Smooth muscle cell (in vitro differentiated cells): ENCODE measurements at regions not wholly inside any gene's neighbourhood (a gene's known extent, or its start where the extent isn't known, plus 50 kb on each side); places are given as distances from the start of the nearest gene placed in this dataset.

Source experiments
- DNase-seq: peaks from one replicate; lab custom pipeline; 2025; ENCODE audit not compliant: unreplicated experiment; lab: John Stamatoyannopoulos, UW
- H2AFZ ChIP-seq: fragments of 200-600 bp; sonication (generic); 2 replicates; pipeline ENCODE4 v1.6.0; 2016; ENCODE audit warnings: antibody characterized with exemption, low read depth, mild to moderate bottlenecking
- H3F3A ChIP-seq: fragments of 200-600 bp; sonication (generic); 2 replicates; pipeline ENCODE4 v1.6.0; 2017; ENCODE audit warnings: antibody characterized with exemption, low read depth
- H3K27ac ChIP-seq: fragments of 200-600 bp; sonication (generic); 2 replicates; pipeline ENCODE4 v1.5.1; 2016; ENCODE audit warnings: low read depth, mild to moderate bottlenecking
- H3K27me3 ChIP-seq: fragments of 200-600 bp; sonication (generic); 2 replicates; pipeline ENCODE4 v1.6.1; 2016; ENCODE audit warnings: low read depth, mild to moderate bottlenecking
- H3K36me3 ChIP-seq: fragments of 200-600 bp; sonication (generic); 2 replicates; pipeline ENCODE4 v1.5.1; 2016; ENCODE audit warnings: low read depth
- H3K4me1 ChIP-seq: fragments of 200-600 bp; sonication (generic); 2 replicates; pipeline ENCODE4 v1.5.1; 2016; ENCODE audit warnings: low read depth
- H3K4me2 ChIP-seq: fragments of 200-600 bp; sonication (generic); 2 replicates; pipeline ENCODE4 v1.6.0; 2016; ENCODE audit warnings: mild to moderate bottlenecking
- H3K4me3 ChIP-seq: fragments of 200-600 bp; sonication (generic); 2 replicates; pipeline ENCODE4 v1.5.1; 2016; ENCODE audit warnings: mild to moderate bottlenecking
- H3K79me2 ChIP-seq: fragments of 200-600 bp; sonication (generic); 2 replicates; pipeline ENCODE4 v1.6.0; 2016; ENCODE audit warnings: low read depth, mild to moderate bottlenecking
- H3K9ac ChIP-seq: fragments of 200-600 bp; sonication (generic); 2 replicates; pipeline ENCODE4 v1.6.0; 2016; ENCODE audit warnings: low read depth
- H3K9me3 ChIP-seq: fragments of 200-600 bp; sonication (generic); replicated peaks from 2 replicates; pipeline ENCODE4 v1.5.1; 2016; ENCODE audit warnings: low read depth
- H4K20me1 ChIP-seq: fragments of 200-600 bp; sonication (generic); 2 replicates; pipeline ENCODE4 v1.6.0; 2016; ENCODE audit warnings: low read depth
- WGBS: methylation state at CpG from one replicate; pipeline ENCODE4 v1.1.7; 2016; ENCODE audit warnings: low lambda C conversion rate; 5-methylcytosine and 5-hydroxymethylcytosine counted together
- TF ChIP-seq, protein P1 (sequence below): fragments of 200-600 bp; sonication (generic); IDR thresholded peaks from 2 replicates; pipeline ENCODE4 v1.5.1; 2017; ENCODE audit warnings: borderline replicate concordance, mild to moderate bottlenecking, antibody characterized with exemption; ENCODE audit not compliant: insufficient read depth, poor library complexity, severe bottlenecking

DNA sequence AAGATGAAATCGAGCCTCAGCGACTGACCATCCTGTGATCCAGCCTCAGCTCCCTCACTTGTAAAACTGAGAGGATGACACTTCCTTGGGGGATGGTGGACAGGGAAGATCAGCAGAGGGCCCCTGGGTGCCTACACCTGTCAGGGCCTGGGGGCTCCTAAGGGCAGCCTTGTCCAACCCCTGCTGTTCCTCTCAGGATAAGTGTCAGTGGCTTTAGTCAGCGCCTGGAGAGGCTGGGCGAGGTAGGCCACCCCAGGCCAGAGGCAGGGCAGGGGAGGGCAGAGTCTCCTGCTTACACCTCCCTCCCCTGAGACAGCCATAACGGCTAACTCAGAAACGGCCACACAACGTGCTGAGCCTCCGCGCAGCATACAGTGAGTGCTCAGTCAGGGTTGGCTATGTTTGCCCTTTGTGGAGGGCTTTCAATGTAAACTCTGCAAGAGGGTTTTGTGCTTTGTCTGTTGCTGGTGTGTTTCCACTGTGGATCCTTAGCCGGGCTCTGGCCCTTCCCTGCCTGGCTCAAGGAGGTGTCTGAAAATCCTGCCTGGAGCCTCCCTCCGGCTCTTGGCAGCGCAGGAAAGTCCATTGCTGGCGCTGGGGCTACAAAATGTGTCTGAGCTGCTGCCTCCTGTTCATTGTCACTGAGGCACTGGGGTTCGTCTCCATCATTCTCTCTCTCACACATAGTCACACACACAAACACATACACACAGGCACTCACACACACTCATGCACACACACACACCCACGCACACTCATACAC is 588.4 kb downstream of the PTPRU start:
- TF ChIP-seq, protein P1, sequence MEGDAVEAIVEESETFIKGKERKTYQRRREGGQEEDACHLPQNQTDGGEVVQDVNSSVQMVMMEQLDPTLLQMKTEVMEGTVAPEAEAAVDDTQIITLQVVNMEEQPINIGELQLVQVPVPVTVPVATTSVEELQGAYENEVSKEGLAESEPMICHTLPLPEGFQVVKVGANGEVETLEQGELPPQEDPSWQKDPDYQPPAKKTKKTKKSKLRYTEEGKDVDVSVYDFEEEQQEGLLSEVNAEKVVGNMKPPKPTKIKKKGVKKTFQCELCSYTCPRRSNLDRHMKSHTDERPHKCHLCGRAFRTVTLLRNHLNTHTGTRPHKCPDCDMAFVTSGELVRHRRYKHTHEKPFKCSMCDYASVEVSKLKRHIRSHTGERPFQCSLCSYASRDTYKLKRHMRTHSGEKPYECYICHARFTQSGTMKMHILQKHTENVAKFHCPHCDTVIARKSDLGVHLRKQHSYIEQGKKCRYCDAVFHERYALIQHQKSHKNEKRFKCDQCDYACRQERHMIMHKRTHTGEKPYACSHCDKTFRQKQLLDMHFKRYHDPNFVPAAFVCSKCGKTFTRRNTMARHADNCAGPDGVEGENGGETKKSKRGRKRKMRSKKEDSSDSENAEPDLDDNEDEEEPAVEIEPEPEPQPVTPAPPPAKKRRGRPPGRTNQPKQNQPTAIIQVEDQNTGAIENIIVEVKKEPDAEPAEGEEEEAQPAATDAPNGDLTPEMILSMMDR = no peak
- peaks cover 60% of the 10 kb centered on the region for H3K27me3 ChIP-seq
- H3K4me1 ChIP-seq = no peaks in the 10 kb centered on the region
- no peaks in the 10 kb centered on the region for H3K36me3 ChIP-seq
- no peak overlapping the region for H3K4me3 ChIP-seq
- H3K27ac ChIP-seq = no peak overlapping the region
- no peak overlapping the region for H3K9ac ChIP-seq
- H3K9me3 ChIP-seq = no peaks in the 10 kb centered on the region
- H4K20me1 ChIP-seq = no peaks in the 10 kb centered on the region
- no peaks in the 10 kb centered on the region for H3F3A ChIP-seq
- 87% methylated on average over 14 of the region's 15 CpGs for WGBS
- no peak overlapping the region for H2AFZ ChIP-seq
- H3K4me2 ChIP-seq = no peak overlapping the region
- no peaks in the 10 kb centered on the region for H3K79me2 ChIP-seq
- no peak for DNase-seq

DNA sequence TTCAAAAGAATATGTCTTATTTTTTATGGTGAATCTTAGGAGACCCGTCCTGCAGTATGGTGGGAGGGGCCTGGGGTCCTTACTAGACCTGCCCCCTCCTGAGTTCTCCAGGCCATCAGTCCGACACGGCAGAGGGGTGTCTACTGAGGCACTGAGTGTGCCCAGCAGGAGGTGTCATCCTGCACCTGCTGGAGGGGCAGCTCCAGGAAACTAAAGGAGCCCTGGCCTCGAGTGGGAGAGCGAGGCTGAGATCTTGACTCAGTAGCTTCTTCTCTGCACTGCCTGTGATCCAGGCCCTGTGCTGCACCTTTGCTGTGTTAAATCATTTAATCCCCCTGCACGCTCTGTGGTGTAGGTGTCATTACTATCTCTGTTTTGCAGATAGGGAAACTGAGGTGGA is 587.7 kb downstream of the PTPRU start:
- H3K27ac ChIP-seq = no peak overlapping the region
- H3K9ac ChIP-seq = no peak overlapping the region
- 85% methylated on average over 6 of the region's 6 CpGs for WGBS
- H4K20me1 ChIP-seq = no peaks in the 10 kb centered on the region
- H3K4me1 ChIP-seq = no peaks in the 10 kb centered on the region
- H3K4me3 ChIP-seq = no peak overlapping the region
- no peak for DNase-seq
- no peaks in the 10 kb centered on the region for H3K9me3 ChIP-seq
- no peaks in the 10 kb centered on the region for H3F3A ChIP-seq
- H3K79me2 ChIP-seq = no peaks in the 10 kb centered on the region
- peaks cover 61% of the 10 kb centered on the region for H3K27me3 ChIP-seq
- no peak overlapping the region for H3K4me2 ChIP-seq
- no peaks in the 10 kb centered on the region for H3K36me3 ChIP-seq
- TF ChIP-seq, protein P1 = no peak
- no peak overlapping the region for H2AFZ ChIP-seq

DNA sequence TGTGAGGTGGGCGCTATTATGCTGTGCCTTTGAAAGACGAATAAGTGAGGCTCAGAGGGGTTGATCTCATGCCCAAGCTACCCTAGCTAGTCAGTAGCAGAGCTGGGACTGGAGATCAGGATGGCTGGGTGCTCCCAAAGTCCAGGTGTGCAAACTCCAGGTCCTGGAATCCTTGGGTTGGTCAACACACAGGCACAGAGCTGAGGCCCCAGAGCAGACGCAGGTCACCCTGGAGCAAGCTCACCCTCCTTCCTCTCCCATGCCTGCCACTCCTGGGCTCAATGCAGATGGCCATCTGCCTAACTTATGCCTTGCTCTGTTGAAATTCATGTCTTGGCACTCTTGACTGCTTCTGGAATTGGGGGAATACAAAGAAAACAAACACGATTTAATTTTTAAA is 587.2 kb downstream of the PTPRU start:
- Histone ChIP-seq H3K4me2 (no peak overlapping the region), H3K27ac (no peak overlapping the region), H3K9me3 (no peaks in the 10 kb centered on the region), H3K4me3 (no peak overlapping the region), H3K27me3 (peaks cover 65% of the 10 kb centered on the region), H3K79me2 (no peaks in the 10 kb centered on the region), H3K36me3 (no peaks in the 10 kb centered on the region), H2AFZ (no peak overlapping the region), H3K9ac (no peak overlapping the region), H3K4me1 (no peaks in the 10 kb centered on the region), H3F3A (no peaks in the 10 kb centered on the region), H4K20me1 (no peaks in the 10 kb centered on the region)
- 87% methylated on average over 4 of the region's 4 CpGs for WGBS
- TF ChIP-seq, protein P1 = no peak
- DNase-seq = no peak

DNA sequence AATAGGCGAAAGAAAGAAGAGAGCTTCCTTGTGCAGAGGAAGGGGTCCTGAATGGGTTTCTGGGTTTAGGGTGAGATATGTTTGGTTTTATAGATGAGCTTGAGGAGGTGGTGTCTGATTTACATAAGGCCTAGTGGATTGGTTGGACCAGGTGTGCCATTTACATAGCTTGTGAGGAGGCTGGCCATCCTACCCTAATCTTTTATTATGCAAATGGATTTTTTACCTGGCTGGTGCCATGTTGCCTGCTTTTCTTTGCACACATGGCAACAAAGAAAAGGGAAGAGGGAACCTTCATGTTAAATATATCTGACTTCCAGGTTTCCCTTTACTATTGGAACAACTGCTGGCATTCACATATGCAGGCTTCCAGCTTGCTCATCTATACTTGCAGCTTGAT is 585.3 kb downstream of the PTPRU start:
- DNase-seq = no peak
- Histone ChIP-seq H3K27me3 (peaks cover 75% of the 10 kb centered on the region), H2AFZ (no peak overlapping the region), H3K4me3 (no peak overlapping the region), H3K27ac (no peak overlapping the region), H3K9me3 (no peaks in the 10 kb centered on the region), H3K4me2 (no peak overlapping the region), H3K36me3 (no peaks in the 10 kb centered on the region), H3F3A (no peaks in the 10 kb centered on the region), H3K4me1 (no peaks in the 10 kb centered on the region), H3K79me2 (no peaks in the 10 kb centered on the region), H3K9ac (no peak overlapping the region), H4K20me1 (no peaks in the 10 kb centered on the region)
- 85% methylated on average over 1 of the region's 1 CpG for WGBS
- TF ChIP-seq, protein P1 = no peak
